NB4 (cell line): ENCODE measurements at regions not wholly inside any gene's neighbourhood (a gene's known extent, or its start where the extent isn't known, plus 50 kb on each side); places are given as distances from the start of the nearest gene placed in this dataset.

Experiments used
- DNase-seq: peaks from one replicate; pipeline ENCODE4 v3.0.0; 2010; ENCODE audit warnings: low read depth
- H3K4me3 ChIP-seq: one replicate; pipeline ENCODE4 v1.5.1; 2011; ENCODE audit warnings: mild to moderate bottlenecking, low read depth, low read length, moderate library complexity
- MYC ChIP-seq: IDR thresholded peaks from 2 replicates; pipeline ENCODE4 v1.6.1; 2011; ENCODE audit warnings: low read depth, low read length
- POLR2A ChIP-seq: IDR thresholded peaks from 2 replicates; pipeline ENCODE4 v1.6.1; 2011; ENCODE audit warnings: mild to moderate bottlenecking; ENCODE audit not compliant: insufficient read length; ENCODE audit errors: extremely low read depth
- TF ChIP-seq, protein P1 (sequence below): IDR thresholded peaks from 2 replicates; pipeline ENCODE4 v1.6.1; 2011; ENCODE audit warnings: low read depth, low read length
- TF ChIP-seq, protein P2 (sequence below): IDR thresholded peaks from one replicate; pipeline ENCODE4 v1.5.1; 2012; ENCODE audit warnings: low read depth, low read length

DNA sequence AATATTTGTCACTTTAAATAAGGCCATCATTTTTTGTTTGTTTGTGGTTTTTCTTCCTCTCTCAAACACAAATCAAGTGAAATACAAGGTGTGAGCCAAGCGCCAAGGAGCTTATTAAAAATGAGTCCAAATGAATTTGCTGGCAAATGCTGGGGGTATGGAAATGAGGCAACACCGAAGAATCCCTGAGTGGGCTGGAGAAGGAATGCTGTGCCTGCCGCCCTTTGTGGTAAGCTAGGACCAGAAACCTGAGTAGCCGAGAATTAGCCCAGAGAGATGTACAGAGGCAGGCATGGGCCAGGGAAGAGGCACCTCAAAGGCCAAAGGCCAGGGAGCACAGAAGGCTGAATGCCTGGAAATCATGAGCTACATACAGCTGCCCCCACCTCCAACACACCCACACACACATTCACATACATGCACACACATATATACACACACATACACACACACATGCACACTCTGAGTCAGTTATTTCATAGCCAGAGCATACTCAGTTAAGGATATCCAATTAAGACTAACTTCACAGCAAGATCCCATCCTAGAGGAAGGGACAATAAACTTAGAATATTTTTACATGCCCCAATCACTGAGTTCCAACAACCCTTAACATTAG, 266.1 kb upstream of the DYNLRB2 start:
- TF ChIP-seq, protein P1, sequence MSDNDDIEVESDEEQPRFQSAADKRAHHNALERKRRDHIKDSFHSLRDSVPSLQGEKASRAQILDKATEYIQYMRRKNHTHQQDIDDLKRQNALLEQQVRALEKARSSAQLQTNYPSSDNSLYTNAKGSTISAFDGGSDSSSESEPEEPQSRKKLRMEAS, result no peak
- no peak for TF ChIP-seq MYC
- no peak for TF ChIP-seq POLR2A
- TF ChIP-seq, protein P2, sequence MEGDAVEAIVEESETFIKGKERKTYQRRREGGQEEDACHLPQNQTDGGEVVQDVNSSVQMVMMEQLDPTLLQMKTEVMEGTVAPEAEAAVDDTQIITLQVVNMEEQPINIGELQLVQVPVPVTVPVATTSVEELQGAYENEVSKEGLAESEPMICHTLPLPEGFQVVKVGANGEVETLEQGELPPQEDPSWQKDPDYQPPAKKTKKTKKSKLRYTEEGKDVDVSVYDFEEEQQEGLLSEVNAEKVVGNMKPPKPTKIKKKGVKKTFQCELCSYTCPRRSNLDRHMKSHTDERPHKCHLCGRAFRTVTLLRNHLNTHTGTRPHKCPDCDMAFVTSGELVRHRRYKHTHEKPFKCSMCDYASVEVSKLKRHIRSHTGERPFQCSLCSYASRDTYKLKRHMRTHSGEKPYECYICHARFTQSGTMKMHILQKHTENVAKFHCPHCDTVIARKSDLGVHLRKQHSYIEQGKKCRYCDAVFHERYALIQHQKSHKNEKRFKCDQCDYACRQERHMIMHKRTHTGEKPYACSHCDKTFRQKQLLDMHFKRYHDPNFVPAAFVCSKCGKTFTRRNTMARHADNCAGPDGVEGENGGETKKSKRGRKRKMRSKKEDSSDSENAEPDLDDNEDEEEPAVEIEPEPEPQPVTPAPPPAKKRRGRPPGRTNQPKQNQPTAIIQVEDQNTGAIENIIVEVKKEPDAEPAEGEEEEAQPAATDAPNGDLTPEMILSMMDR, result no peak
- DNase-seq, result no peak
- H3K4me3 ChIP-seq, result no peak overlapping the region

DNA sequence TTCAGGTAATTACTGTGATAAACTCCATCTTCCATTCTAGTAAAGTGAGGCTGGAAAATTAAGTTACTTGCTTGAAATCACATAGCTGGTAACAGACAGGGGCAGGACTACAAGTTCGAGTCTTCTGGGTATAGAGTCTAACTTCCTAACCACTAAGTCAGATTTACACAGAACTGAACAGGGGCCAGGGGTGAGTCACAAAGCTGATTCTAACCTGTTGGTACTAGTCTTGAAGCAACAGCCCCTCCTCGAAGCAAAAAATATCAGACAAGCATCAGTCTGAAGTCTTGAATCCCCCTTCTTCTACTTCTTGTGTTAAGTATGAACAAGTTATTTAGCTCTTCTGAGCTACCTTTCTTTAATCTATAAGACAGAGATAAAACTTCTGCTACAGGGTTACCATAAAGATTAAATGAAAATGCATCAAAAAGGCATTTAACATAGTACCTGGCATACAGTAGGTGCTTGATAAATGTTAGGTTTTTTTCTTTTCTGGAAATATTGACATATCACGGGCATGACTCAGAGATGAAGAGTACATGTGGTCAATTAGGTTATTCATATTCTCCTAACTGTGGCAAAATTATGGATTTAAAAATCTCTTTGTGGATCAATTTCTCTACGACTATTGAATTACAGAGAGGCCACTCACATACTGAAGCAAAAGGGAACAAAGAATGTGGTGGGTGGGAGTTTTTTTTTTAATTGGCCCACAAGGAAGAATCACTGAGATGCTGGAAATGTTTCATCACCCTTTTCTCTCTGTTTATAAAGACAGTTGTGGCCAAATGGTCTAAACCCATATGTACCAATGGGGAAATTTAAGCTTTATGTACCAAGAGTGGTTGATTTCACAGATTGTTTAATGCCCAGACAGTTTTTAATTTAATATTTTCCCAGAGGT, 266.9 kb upstream of the DYNLRB2 start:
- TF ChIP-seq MYC (no peak), POLR2A (no peak)
- TF ChIP-seq, protein P1, result no peak
- TF ChIP-seq, protein P2, result no peak
- H3K4me3 ChIP-seq, result no peak overlapping the region
- DNase-seq, result no peak

DNA sequence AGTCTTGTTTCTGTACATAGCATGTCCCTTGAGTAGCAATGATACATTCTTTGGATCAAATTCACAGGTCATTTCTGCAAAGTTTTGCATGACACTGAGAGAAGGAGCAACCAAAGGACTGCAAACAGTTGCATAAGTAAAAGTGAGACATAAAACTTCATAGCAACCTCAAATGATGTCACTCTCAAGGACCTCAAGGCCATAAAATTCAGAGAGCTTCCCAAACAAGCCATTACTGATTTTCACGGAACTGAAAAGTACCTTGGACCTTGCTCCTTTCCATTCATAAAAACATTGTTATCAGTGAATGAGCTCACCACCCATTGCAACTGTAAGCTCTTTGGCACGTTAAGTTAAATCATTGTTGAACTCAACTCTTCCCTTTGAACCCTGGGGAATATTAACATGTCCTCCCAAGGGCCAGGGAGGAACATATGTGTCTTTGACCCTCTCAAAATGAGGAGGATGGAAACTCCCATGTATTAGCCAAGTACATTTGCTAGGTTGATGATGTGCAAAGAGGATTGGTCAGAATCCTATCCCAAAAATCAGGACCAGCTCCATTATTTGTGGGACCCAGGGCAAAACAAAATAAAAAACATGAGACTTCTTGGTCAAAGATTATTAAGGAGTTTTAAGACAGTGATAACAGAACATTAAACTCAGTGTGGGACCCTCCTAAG, 275.0 kb upstream of the DYNLRB2 start:
- TF ChIP-seq, protein P1, result no peak
- TF ChIP-seq, protein P2, result no peak
- TF ChIP-seq POLR2A (no peak), MYC (no peak)
- no peak overlapping the region for H3K4me3 ChIP-seq
- DNase-seq, result no peak

DNA sequence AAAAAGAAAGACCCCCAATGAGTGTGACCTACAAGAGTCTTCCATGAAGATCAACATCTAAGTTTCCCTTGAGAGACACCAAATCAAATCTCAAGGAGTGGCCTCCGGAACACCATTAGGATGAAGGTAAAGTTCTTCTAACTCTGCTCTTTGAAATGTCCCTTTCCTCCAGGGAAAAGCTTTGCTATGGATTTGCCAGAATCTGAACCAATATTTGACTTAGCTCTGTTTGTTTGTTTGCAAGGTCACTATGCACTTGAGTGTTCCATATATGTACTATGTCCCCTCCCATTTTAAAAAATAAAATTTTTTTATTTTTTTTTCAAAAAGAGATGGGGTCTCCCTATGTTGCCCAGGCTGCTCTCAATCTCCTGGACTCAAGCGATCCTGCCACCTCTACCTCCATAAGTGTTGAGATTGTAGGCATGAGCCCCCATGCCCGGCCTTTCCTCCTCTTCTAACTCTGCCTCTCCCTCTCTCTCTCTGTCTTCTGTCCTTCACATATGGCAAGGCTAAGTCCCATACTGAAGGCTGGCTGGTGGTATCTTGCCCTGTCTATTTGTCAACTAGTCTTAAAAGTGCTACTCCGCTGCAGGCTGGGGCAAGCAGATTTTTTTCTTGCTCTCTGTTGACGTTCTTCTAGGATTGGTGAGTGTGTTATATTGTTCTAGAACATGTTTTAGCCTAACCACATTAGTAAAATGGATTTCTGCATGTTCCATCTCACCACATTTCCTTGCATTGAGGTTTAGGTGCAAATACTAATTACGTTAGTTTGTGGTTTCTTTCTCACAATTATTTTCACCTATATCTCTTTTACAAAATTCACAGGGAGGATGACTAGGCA, 276.7 kb upstream of the DYNLRB2 start:
- TF ChIP-seq POLR2A, result no peak
- TF ChIP-seq, protein P1, result no peak
- TF ChIP-seq, protein P2, result no peak
- no peak for TF ChIP-seq MYC
- no peak for DNase-seq
- H3K4me3 ChIP-seq, result no peak overlapping the region

DNA sequence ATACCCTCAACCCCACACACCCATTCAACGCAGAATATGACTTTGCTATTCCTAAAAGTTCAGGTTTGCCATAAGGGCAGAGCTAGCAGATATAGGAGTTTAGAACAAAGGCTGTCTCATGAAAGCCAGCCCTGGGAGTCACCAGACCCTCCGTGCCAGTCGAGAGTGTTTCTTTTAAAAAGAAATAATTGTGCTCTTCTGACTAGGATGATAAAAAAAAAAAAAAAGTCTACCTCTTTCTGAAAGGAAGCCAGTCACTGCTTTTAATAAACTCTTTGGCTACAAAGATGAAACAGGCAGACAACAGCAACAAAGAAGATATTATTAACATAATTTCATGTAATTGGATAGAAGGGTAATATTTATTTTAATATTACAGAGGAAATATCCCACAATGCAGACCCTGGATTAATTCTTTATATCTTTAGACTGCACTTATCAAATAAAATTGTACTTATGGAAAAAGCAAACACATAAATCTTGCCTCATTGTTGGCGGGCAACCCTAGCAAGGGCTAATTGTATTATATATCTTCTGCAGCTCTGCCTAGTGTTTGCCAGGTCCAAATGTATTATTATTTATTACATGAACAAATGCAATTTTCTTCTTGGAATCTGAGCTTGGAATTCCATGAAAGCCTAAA, 277.5 kb upstream of the DYNLRB2 start:
- TF ChIP-seq, protein P2, result no peak
- no peak for TF ChIP-seq POLR2A
- no peak for TF ChIP-seq MYC
- TF ChIP-seq, protein P1, result no peak
- DNase-seq, result no peak

More for the DNA sequence above, 277.5 kb upstream of the DYNLRB2 start:
- no peak overlapping the region for H3K4me3 ChIP-seq
